ENCODE measurements at regions not wholly inside any gene's neighbourhood (a gene's known extent, or its start where the extent isn't known, plus 50 kb on each side); places are given as distances from the start of the nearest gene placed in this dataset.

DNA sequence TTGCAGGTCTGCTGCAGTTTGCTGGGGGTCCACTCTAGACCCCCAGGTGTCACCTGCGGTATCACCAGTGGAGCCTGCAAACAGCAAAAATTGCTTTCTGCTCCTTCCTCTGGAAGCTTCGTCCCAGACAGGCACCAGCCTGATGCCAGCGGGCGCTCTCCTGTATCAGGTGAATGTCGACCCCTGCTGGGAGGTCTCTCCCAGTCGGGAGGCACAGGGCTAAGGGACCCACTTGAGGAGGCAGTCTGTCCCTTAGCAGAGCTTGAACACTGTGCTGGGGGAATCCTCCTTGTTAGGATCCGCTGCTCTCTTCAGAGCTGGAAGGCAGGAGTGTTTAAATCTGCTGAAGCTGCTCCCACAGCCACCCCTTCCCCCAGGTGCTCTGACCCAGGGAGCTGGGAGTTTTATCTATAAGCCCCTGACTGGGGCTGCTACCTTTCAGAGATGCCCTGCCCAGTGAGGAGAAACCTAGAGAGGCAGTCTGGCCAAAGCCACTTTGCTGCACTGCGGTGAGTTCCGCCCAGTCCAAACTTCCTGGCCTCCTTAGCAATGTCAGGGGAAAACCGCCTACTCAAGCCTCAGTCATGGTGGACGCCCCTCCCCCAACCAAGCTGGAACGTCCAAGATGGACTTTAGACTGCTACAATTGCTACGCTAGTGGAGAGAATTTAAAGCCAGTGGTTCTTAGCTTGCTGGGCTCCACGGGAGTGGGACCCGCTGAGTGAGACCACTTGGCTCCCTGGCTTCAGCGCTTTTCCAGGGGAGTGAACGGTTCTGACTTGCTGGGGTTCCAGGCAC, 652.5 kb downstream of the KCNJ3 start:
- peaks cover 0 to 8% (median 0%) of the 10 kb centered on the region in 3 donors for H3K9me3 ChIP-seq (ENCODE audit: control extremely low read depth in 1 of 3, control insufficient read depth in 2 of 3, insufficient read depth in 1 of 3, low read length in 2 of 3)
- POLR2A ChIA-PET, result no interaction called here
- DNase-seq, result no peak
- no peak overlapping the region for H3K4me2 ChIP-seq (replicated peaks; ENCODE audit: low read depth, low read length, poor library complexity, severe bottlenecking)
- no peak overlapping the region for H3K27ac Mint-ChIP-seq
- no peaks in the 10 kb centered on the region for H3K27me3 Mint-ChIP-seq
- no peaks in the 10 kb centered on the region for H3K4me1 ChIP-seq (ENCODE audit: control insufficient read depth in 2 of 2, insufficient read depth in 2 of 2, low read length in 2 of 2)
- H2AFZ ChIP-seq (ENCODE audit: insufficient read depth, low read depth, low read length, poor library complexity, severe bottlenecking), result no peak overlapping the region
- H3K4me3 ChIP-seq (ENCODE audit: control extremely low read depth in 1 of 5, extremely low read depth in 1 of 5, insufficient read depth in 1 of 5, low read depth in 2 of 5, low read length in 4 of 5), result no peak overlapping the region
- H3K9ac ChIP-seq (ENCODE audit: low read length), result no peak overlapping the region
- H4K20me1 ChIP-seq (ENCODE audit: control insufficient read depth, insufficient read depth, low read length, poor library complexity, severe bottlenecking), result no peaks in the 10 kb centered on the region
- ATAC-seq (ENCODE audit: low read depth), result no peak
- no peaks in the 10 kb centered on the region for H3K4me1 Mint-ChIP-seq
- H3K36me3 ChIP-seq (replicated peaks in 1 of 2; ENCODE audit: control extremely low read depth in 1 of 2, control insufficient read depth in 1 of 2, extremely low read depth in 1 of 2, insufficient read depth in 2 of 2, low read length in 1 of 2), result no peaks in the 10 kb centered on the region
- TF ChIP-seq EZH2 (IDR thresholded peaks at IDR 0.05; ENCODE audit: borderline replicate concordance, insufficient read depth, low read depth, low read length, poor library complexity, severe bottlenecking), result no peak
- TF ChIP-seq, protein P1, sequence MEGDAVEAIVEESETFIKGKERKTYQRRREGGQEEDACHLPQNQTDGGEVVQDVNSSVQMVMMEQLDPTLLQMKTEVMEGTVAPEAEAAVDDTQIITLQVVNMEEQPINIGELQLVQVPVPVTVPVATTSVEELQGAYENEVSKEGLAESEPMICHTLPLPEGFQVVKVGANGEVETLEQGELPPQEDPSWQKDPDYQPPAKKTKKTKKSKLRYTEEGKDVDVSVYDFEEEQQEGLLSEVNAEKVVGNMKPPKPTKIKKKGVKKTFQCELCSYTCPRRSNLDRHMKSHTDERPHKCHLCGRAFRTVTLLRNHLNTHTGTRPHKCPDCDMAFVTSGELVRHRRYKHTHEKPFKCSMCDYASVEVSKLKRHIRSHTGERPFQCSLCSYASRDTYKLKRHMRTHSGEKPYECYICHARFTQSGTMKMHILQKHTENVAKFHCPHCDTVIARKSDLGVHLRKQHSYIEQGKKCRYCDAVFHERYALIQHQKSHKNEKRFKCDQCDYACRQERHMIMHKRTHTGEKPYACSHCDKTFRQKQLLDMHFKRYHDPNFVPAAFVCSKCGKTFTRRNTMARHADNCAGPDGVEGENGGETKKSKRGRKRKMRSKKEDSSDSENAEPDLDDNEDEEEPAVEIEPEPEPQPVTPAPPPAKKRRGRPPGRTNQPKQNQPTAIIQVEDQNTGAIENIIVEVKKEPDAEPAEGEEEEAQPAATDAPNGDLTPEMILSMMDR (IDR thresholded peaks at IDR 0.05), result no peak
- intact Hi-C loops (cut with micrococcal nuclease), result no loop called here
- CTCF ChIA-PET, result no interaction called here
- WGBS (ENCODE audit: insufficient coverage), result 91% methylated on average over 17 of the region's 17 CpGs
- H3K79me2 ChIP-seq (ENCODE audit: control insufficient read depth, insufficient read depth, low read length), result no peaks in the 10 kb centered on the region
- no peak overlapping the region for H3K27ac ChIP-seq (ENCODE audit: low read length in 2 of 2)
- H3K9me3 Mint-ChIP-seq (ENCODE audit: insufficient read depth), result no peaks in the 10 kb centered on the region
- no peaks in the 10 kb centered on the region for H3K27me3 ChIP-seq (replicated peaks in 1 of 4; ENCODE audit: control extremely low read depth in 1 of 4, control insufficient read depth in 3 of 4, insufficient read depth in 4 of 4, low read length in 3 of 4)
- H3K4me3 Mint-ChIP-seq, result no peak overlapping the region

- Histone ChIP-seq H3K27ac (ENCODE audit: low read length in 2 of 2) (no peak overlapping the region), H3K27me3 (replicated peaks in 1 of 4; ENCODE audit: control extremely low read depth in 1 of 4, control insufficient read depth in 3 of 4, insufficient read depth in 4 of 4, low read length in 3 of 4) (no peaks in the 10 kb centered on the region), H2AFZ (ENCODE audit: insufficient read depth, low read depth, low read length, poor library complexity, severe bottlenecking) (no peak overlapping the region), H3K9me3 (ENCODE audit: control extremely low read depth in 1 of 3, control insufficient read depth in 2 of 3, insufficient read depth in 1 of 3, low read length in 2 of 3) (no peaks in the 10 kb centered on the region), H3K4me1 (ENCODE audit: control insufficient read depth in 2 of 2, insufficient read depth in 2 of 2, low read length in 2 of 2) (no peaks in the 10 kb centered on the region), H3K4me3 (ENCODE audit: control extremely low read depth in 1 of 5, extremely low read depth in 1 of 5, insufficient read depth in 1 of 5, low read depth in 2 of 5, low read length in 4 of 5) (no peak overlapping the region), H4K20me1 (ENCODE audit: control insufficient read depth, insufficient read depth, low read length, poor library complexity, severe bottlenecking) (no peaks in the 10 kb centered on the region), H3K9ac (ENCODE audit: low read length) (no peak overlapping the region), H3K79me2 (ENCODE audit: control insufficient read depth, insufficient read depth, low read length) (no peaks in the 10 kb centered on the region), H3K4me2 (replicated peaks; ENCODE audit: low read depth, low read length, poor library complexity, severe bottlenecking) (no peak overlapping the region), H3K36me3 (replicated peaks in 1 of 2; ENCODE audit: control extremely low read depth in 1 of 2, control insufficient read depth in 1 of 2, extremely low read depth in 1 of 2, insufficient read depth in 2 of 2, low read length in 1 of 2) (no peaks in the 10 kb centered on the region)
- no peaks in the 10 kb centered on the region for H3K4me1 Mint-ChIP-seq
- no peak overlapping the region for H3K4me3 Mint-ChIP-seq
- ATAC-seq (ENCODE audit: low read depth), result no peak
- intact Hi-C loops (cut with micrococcal nuclease), result no loop called here
- no peak overlapping the region for H3K27ac Mint-ChIP-seq
- no peak for TF ChIP-seq EZH2 (IDR thresholded peaks at IDR 0.05; ENCODE audit: borderline replicate concordance, insufficient read depth, low read depth, low read length, poor library complexity, severe bottlenecking)
- TF ChIP-seq, protein P1 (IDR thresholded peaks at IDR 0.05), result no peak
- H3K27me3 Mint-ChIP-seq, result no peaks in the 10 kb centered on the region
- no CpG with 5 or more reads among the region's 2 CpGs for WGBS (ENCODE audit: insufficient coverage)
- peaks cover 2% of the 10 kb centered on the region for H3K9me3 Mint-ChIP-seq (ENCODE audit: insufficient read depth)
- ChIA-PET POLR2A (no interaction called here), CTCF (no interaction called here)
- DNase-seq, result no peak
Observed at GRCh38 chr2:155332016-155332415, 633.5 kb downstream of the KCNJ3 start.

Measured in B cell (primary cell).